C4-2B (cell line): ENCODE measurements at regions not wholly inside any gene's neighbourhood (a gene's known extent, or its start where the extent isn't known, plus 50 kb on each side); places are given as distances from the start of the nearest gene placed in this dataset.

Experiments
- ZFX ChIP-seq: fragments of 450-650 bp; IDR thresholded peaks from 2 replicates; pipeline ENCODE4 v1.6.1; 2017
- TF ChIP-seq, protein P1 (sequence below): fragments of 450-650 bp; conservative IDR thresholded peaks from 2 replicates; pipeline ENCODE4 v1.5.1; 2017; ENCODE audit warnings: mild to moderate bottlenecking

DNA sequence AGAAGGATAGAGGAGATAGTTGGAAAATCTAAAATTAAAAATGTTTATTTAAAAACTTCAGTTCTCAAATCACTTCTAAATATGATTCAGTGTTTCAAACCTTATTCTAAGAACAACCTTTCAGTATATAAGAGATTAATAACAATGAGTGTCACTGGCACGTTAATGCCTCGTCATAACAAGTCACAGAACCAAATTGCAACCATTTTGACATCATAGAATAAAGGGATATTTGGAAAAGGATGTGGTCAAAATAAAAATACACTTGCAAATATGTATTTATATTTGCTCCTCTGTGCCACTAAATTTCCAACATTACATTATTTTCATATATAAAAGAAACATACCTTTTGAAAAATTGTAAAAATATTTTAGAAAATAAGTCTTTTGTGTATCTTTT, 1090.6 kb downstream of the SUCLG1 start:
- TF ChIP-seq, protein P1, sequence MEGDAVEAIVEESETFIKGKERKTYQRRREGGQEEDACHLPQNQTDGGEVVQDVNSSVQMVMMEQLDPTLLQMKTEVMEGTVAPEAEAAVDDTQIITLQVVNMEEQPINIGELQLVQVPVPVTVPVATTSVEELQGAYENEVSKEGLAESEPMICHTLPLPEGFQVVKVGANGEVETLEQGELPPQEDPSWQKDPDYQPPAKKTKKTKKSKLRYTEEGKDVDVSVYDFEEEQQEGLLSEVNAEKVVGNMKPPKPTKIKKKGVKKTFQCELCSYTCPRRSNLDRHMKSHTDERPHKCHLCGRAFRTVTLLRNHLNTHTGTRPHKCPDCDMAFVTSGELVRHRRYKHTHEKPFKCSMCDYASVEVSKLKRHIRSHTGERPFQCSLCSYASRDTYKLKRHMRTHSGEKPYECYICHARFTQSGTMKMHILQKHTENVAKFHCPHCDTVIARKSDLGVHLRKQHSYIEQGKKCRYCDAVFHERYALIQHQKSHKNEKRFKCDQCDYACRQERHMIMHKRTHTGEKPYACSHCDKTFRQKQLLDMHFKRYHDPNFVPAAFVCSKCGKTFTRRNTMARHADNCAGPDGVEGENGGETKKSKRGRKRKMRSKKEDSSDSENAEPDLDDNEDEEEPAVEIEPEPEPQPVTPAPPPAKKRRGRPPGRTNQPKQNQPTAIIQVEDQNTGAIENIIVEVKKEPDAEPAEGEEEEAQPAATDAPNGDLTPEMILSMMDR: no peak
- no peak for TF ChIP-seq ZFX
